Esophagus squamous epithelium (tissue), 5 donors: ENCODE measurements at regions not wholly inside any gene's neighbourhood (a gene's known extent, or its start where the extent isn't known, plus 50 kb on each side); places are given as distances from the start of the nearest gene placed in this dataset.

Source experiments
- DNase-seq: peaks from one replicate; lab custom pipeline; 2025; lab: John Stamatoyannopoulos, UW
- H3K27ac ChIP-seq, 4 donors: fragments of 200-600 bp; sonication (generic); one replicate each; pipeline ENCODE4 v1.5.1; 2016 to 2019; ENCODE audit warnings: mild to moderate bottlenecking in 1 of 4
- H3K27me3 ChIP-seq, 4 donors: fragments of 200-600 bp; sonication (generic); 1 replicate in 3 of 4; 2 replicates in 1 of 4; pipeline versions ENCODE4 v1.5.1 to v1.6.0; 2017 to 2021; ENCODE audit warnings: antibody characterized with exemption in 1 of 4
- H3K36me3 ChIP-seq, 3 donors: fragments of 200-600 bp; sonication (generic); one replicate each; pipeline ENCODE4 v1.5.1; 2016 to 2019
- H3K4me1 ChIP-seq, 3 donors: fragments of 200-600 bp; sonication (generic); one replicate each; pipeline ENCODE4 v1.5.1; 2017 to 2019
- H3K4me3 ChIP-seq, 4 donors: fragments of 200-600 bp; sonication (generic); 1 replicate in 3 of 4; 2 replicates in 1 of 4; pipeline ENCODE4 v1.5.1; 2016 to 2019; ENCODE audit warnings: mild to moderate bottlenecking in 2 of 4, moderate library complexity in 1 of 4
- H3K9me3 ChIP-seq, 3 donors: fragments of 200-600 bp; sonication (generic); one replicate each; pipeline ENCODE4 v1.5.1; 2016 to 2019
- POLR2A ChIP-seq, 4 donors: fragments of 450-650 bp; IDR thresholded peaks; one replicate each; pipeline ENCODE4 v1.6.1; 2017; ENCODE audit warnings: antibody characterized with exemption in 4 of 4, mild to moderate bottlenecking in 4 of 4, moderate library complexity in 3 of 4
- WGBS, 2 donors: methylation state at CpG; one replicate each; pipeline ENCODE4 v1.1.5; 2018; 5-methylcytosine and 5-hydroxymethylcytosine counted together
- intact Hi-C: fragments of 100-400 bp; cut with DNase I; formaldehyde crosslinking; loops from one replicate; pipeline ENCODE4 v1.15.0; 2022
- TF ChIP-seq, protein P1 (sequence below), 6 experiments: fragments of 450-650 bp in 4 of 6; fragments of 200-600 bp in 2 of 6; sonication (generic) in 2 of 6; IDR thresholded peaks; one replicate each; pipeline ENCODE4 v1.5.1; 2016 to 2019; ENCODE audit warnings: antibody characterized with exemption in 6 of 6, mild to moderate bottlenecking in 4 of 6, moderate library complexity in 4 of 6
- donor health status: DM: yes; HTN: yes; CAD: no.

DNA sequence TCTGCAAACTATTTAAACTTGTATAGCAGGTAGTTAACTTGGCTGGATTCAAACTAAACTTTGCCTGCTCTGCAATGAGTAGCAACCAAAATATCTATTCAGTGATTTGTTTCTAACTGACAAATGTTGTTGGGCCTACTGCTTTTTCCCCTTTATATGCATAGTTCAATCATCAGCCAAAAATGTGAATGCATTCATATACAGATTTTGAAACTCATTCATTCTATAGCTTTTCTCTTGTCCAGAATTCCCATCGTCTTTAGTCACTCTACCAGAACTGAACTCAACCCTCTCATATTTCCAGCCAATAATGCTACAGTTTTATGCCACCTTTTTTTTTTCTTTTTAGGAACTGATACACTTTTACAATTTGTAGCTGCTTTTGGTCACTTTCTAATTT, 599.8 kb downstream of the RPL10L start:
- TF ChIP-seq, protein P1, sequence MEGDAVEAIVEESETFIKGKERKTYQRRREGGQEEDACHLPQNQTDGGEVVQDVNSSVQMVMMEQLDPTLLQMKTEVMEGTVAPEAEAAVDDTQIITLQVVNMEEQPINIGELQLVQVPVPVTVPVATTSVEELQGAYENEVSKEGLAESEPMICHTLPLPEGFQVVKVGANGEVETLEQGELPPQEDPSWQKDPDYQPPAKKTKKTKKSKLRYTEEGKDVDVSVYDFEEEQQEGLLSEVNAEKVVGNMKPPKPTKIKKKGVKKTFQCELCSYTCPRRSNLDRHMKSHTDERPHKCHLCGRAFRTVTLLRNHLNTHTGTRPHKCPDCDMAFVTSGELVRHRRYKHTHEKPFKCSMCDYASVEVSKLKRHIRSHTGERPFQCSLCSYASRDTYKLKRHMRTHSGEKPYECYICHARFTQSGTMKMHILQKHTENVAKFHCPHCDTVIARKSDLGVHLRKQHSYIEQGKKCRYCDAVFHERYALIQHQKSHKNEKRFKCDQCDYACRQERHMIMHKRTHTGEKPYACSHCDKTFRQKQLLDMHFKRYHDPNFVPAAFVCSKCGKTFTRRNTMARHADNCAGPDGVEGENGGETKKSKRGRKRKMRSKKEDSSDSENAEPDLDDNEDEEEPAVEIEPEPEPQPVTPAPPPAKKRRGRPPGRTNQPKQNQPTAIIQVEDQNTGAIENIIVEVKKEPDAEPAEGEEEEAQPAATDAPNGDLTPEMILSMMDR (IDR thresholded peaks at IDR 0.05), result no peak
- no peak overlapping the region for H3K4me3 ChIP-seq
- no peak overlapping the region for H3K27ac ChIP-seq
- H3K36me3 ChIP-seq, result no peaks in the 10 kb centered on the region
- no peaks in the 10 kb centered on the region for H3K4me1 ChIP-seq
- no peak for DNase-seq
- no peaks in the 10 kb centered on the region for H3K9me3 ChIP-seq
- intact Hi-C loops, result no loop called here
- H3K27me3 ChIP-seq, result no peaks in the 10 kb centered on the region
- 72 to 80% methylated on average over 1 of the region's 1 CpG for WGBS, 2 donors

DNA sequence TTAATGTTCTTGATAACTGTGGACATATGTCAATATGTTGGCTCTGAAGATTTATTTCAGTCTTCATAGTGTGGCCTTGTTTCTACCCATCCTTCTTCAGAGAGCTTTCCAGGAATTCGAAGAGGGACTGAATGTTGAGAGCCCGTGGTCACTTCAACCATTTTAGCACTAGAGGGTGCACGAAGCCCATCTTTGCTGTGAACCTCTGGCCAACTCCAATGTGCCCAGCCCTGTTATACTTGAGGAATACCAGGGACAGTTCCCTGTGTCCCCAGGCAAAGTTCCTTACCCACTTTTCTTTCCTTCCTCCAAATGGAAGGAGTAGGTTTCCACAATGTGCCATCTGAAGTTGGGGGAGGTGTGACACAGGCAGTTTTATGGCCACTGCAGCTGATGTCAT, 603.5 kb downstream of the RPL10L start:
- TF ChIP-seq, protein P1 (IDR thresholded peaks at IDR 0.05), result no peak
- TF ChIP-seq POLR2A (IDR thresholded peaks at IDR 0.05), result no peak
- no peaks in the 10 kb centered on the region for H3K9me3 ChIP-seq
- intact Hi-C loops, result no loop called here
- H3K4me3 ChIP-seq, result no peak overlapping the region
- no peaks in the 10 kb centered on the region for H3K36me3 ChIP-seq
- WGBS, 2 donors, result 39 to 46% methylated on average over 3 of the region's 3 CpGs
- H3K27ac ChIP-seq, result no peak overlapping the region
- H3K27me3 ChIP-seq, result no peaks in the 10 kb centered on the region
- no peak for DNase-seq
- no peaks in the 10 kb centered on the region for H3K4me1 ChIP-seq

DNA sequence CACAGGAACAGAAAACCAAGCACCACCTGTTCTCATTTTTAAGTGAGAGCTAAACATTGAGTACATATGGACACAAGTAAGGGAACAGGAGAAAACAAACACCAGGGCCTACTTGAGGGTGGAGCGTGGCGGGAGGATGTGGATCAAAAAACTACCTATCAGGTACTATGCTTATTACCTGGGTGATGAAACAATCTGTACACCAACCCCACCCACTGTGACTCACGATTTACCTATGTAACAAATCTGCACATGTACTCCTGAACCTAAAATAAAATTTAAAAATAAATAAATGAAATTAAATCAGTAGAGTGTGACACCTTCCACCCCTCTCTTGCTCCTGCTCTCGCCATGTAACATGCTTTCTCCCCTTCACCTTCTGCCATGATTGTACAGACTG, 615.5 kb downstream of the RPL10L start:
- Histone ChIP-seq H3K9me3 (no peaks in the 10 kb centered on the region), H3K27me3 (no peaks in the 10 kb centered on the region), H3K4me1 (no peaks in the 10 kb centered on the region), H3K36me3 (no peaks in the 10 kb centered on the region), H3K4me3 (no peak overlapping the region), H3K27ac (no peak overlapping the region)
- whole genome bisulfite sequencing, 2 donors, result 58 to 78% methylated on average over 4 of the region's 4 CpGs
- TF ChIP-seq, protein P1 (IDR thresholded peaks at IDR 0.05), result no peak
- no peak for TF ChIP-seq POLR2A (IDR thresholded peaks at IDR 0.05)
- no peak for DNase-seq
- intact Hi-C loops, result no loop called here

DNA sequence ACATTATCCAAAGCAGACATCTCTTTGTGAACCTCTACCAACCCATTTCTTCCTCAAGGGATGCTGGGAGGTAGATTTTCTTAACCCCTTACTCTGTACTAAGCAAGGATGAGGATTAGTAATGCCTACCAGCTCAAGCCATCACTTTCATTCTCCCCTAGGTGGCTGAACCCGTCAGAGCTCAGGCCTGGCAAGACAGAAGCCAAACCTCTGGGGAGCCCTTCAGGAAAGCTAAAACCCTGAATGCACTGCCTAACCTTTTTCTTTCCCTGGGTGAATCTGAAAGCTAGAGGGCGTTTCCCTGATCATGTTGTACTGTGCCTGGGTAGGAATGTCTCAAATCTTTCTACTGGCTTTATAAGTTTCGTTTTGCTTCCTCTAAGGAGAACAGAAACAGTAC, 617.3 kb downstream of the RPL10L start:
- H3K4me3 ChIP-seq, result no peak overlapping the region

DNA sequence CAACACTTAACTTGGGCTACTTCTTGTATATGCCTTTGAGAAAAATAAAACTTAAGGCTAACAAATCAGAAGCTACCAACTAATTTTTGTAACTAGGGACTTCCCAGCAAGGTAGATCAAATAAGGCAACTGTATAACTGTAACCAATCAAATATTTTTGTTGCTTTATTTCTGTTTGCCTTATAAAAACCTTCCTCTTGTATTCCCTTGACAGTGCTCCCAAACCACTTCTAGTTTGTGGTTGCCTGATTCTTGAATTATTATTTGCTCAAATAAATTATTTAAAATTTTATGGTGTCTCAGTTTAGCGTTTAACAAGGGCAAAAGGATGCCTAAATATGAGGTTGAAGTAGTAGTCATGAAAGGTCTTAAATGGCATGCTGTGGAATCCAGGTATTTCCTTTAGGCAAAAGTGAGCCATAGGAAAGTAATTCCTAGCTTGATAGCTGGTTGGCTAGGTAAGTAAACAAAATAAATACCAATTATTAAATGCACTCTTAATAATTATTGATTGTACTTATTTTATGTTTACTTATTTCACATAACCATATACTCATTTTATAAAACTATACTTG, 632.6 kb downstream of the RPL10L start:
- TF ChIP-seq POLR2A (IDR thresholded peaks at IDR 0.05), result no peak
- TF ChIP-seq, protein P1 (IDR thresholded peaks at IDR 0.05), result no peak
- intact Hi-C loops, result no loop called here
- WGBS, 2 donors, result 71 to 73% methylated on average over 1 of the region's 1 CpG
- no peaks in the 10 kb centered on the region for H3K36me3 ChIP-seq
- no peaks in the 10 kb centered on the region for H3K9me3 ChIP-seq
- no peak overlapping the region for H3K4me3 ChIP-seq
- no peaks in the 10 kb centered on the region for H3K4me1 ChIP-seq
- no peaks in the 10 kb centered on the region for H3K27me3 ChIP-seq
- no peak overlapping the region for H3K27ac ChIP-seq
- no peak for DNase-seq

More for the DNA sequence above, 617.3 kb downstream of the RPL10L start:
- no peaks in the 10 kb centered on the region for H3K27me3 ChIP-seq
- H3K36me3 ChIP-seq, result no peaks in the 10 kb centered on the region
- H3K27ac ChIP-seq, result no peak overlapping the region
- TF ChIP-seq, protein P1 (IDR thresholded peaks at IDR 0.05), result no peak
- no peak for TF ChIP-seq POLR2A (IDR thresholded peaks at IDR 0.05)
- intact Hi-C loops, result no loop called here
- 36 to 60% methylated on average over 3 of the region's 3 CpGs for WGBS, 2 donors
- no peaks in the 10 kb centered on the region for H3K4me1 ChIP-seq
- no peaks in the 10 kb centered on the region for H3K9me3 ChIP-seq
- no peak for DNase-seq
